ENCODE measurements at regions not wholly inside any gene's neighbourhood (a gene's known extent, or its start where the extent isn't known, plus 50 kb on each side); places are given as distances from the start of the nearest gene placed in this dataset.

DNA sequence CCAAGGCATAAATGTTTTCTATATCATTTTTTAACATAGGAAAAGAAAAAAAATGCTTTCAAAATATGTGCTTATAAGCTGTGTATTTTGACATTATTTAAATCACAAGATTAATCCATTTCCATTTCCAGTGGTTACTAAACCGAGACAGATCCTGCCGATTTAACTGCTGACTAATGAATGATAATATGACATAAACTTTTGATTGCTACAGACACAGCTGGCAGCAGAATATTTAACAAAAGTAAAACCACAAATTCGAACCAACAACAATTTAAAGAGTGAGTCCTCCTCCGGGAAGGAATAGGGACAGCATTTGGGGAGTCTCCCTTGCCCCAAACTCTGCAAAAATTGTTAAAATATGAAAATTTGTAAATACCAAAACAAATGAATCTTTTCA, 401.3 kb upstream of the DAB2 start:
- ChIA-PET POLR2A (no interaction called here), CTCF (no interaction called here)
- 48% methylated on average over 4 of the region's 4 CpGs for WGBS (ENCODE audit: missing lambda C conversion rate)
- no peak for ATAC-seq
- Histone ChIP-seq H3K9me3 (no peaks in the 10 kb centered on the region), H3K4me2 (no peak overlapping the region), H3K4me1 (no peaks in the 10 kb centered on the region), H3K27ac (no peak overlapping the region), H3K4me3 (no peak overlapping the region)
- TF ChIP-seq, protein P1, sequence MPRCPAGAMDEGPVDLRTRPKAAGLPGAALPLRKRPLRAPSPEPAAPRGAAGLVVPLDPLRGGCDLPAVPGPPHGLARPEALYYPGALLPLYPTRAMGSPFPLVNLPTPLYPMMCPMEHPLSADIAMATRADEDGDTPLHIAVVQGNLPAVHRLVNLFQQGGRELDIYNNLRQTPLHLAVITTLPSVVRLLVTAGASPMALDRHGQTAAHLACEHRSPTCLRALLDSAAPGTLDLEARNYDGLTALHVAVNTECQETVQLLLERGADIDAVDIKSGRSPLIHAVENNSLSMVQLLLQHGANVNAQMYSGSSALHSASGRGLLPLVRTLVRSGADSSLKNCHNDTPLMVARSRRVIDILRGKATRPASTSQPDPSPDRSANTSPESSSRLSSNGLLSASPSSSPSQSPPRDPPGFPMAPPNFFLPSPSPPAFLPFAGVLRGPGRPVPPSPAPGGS (IDR thresholded peaks at IDR 0.05) = no peak
- TF ChIP-seq MAZ (IDR thresholded peaks at IDR 0.05; ENCODE audit: borderline replicate concordance, low read depth, low read length) = no peak
- no peak for TF ChIP-seq GATA3 (IDR thresholded peaks at IDR 0.05; ENCODE audit: borderline replicate concordance)
- TF ChIP-seq, protein P2, sequence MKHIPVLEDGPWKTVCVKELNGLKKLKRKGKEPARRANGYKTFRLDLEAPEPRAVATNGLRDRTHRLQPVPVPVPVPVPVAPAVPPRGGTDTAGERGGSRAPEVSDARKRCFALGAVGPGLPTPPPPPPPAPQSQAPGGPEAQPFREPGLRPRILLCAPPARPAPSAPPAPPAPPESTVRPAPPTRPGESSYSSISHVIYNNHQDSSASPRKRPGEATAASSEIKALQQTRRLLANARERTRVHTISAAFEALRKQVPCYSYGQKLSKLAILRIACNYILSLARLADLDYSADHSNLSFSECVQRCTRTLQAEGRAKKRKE (CRISPR knock-in tag; IDR thresholded peaks at IDR 0.05; ENCODE audit: low read depth) = no peak
- TF ChIP-seq, protein P3, sequence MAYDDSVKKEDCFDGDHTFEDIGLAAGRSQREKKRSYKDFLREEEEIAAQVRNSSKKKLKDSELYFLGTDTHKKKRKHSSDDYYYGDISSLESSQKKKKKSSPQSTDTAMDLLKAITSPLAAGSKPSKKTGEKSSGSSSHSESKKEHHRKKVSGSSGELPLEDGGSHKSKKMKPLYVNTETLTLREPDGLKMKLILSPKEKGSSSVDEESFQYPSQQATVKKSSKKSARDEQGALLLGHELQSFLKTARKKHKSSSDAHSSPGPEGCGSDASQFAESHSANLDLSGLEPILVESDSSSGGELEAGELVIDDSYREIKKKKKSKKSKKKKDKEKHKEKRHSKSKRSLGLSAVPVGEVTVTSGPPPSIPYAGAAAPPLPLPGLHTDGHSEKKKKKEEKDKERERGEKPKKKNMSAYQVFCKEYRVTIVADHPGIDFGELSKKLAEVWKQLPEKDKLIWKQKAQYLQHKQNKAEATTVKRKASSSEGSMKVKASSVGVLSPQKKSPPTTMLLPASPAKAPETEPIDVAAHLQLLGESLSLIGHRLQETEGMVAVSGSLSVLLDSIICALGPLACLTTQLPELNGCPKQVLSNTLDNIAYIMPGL (CRISPR knock-in tag; IDR thresholded peaks at IDR 0.05; ENCODE audit: borderline replicate concordance) = no peak
- no peak for TF ChIP-seq CBX2 (IDR thresholded peaks at IDR 0.05; ENCODE audit: borderline replicate concordance, low read depth)
- TF ChIP-seq CBX8 (IDR thresholded peaks at IDR 0.05) = no peak
- TF ChIP-seq ZFP36 (IDR thresholded peaks at IDR 0.05; ENCODE audit: borderline replicate concordance, partially characterized antibody) = no peak
- TF ChIP-seq ZC3H11A (IDR thresholded peaks at IDR 0.05) = no peak
- no peak for TF ChIP-seq HOXB5 (CRISPR knock-in tag; IDR thresholded peaks at IDR 0.05)
- no peak for TF ChIP-seq RCOR1 (IDR thresholded peaks at IDR 0.05; ENCODE audit: low read depth, low read length)
- TF ChIP-seq FOXS1 (CRISPR knock-in tag; IDR thresholded peaks at IDR 0.05) = no peak
- TF ChIP-seq RNF2 (IDR thresholded peaks at IDR 0.05; ENCODE audit: borderline replicate concordance, low read depth) = no peak
- FAIRE-seq = no peak
- DNase-seq (ENCODE audit: low read depth in 1 of 2, low spot score in 1 of 2) = no peak

DNA sequence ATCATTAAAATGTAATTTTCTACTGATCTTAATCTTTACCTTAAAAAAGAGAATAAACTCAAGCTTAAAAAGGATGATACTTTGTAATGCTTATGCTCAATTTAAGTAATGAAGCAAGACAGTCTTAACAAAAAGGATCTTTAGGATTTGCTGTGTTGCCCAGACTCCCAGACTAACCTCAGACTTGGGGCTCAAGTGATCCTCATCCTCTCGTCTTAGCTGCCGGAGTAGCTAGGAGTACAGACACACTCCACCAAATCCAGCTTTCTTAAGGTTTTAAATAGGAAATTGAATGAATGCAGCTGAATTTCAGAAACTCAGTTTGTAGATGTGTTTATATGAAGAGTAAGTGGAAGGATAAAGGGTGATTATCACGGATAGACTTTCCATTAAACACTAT, 400.5 kb upstream of the DAB2 start:
- no peak overlapping the region for H3K4me2 ChIP-seq
- H3K4me1 ChIP-seq = no peaks in the 10 kb centered on the region
- ATAC-seq (no peak), DNase-seq (ENCODE audit: low read depth in 1 of 2, low spot score in 1 of 2) (no peak), FAIRE-seq (no peak)
- H3K4me3 ChIP-seq = no peak overlapping the region
- CTCF ChIA-PET = interaction anchor here (1.0 kb wide), 2 partner anchors 14 to 112 kb away, joined by 3 to 4 read pairs; no protein-coding TSS in a partner anchor
- H3K9me3 ChIP-seq = no peaks in the 10 kb centered on the region
- WGBS (ENCODE audit: missing lambda C conversion rate) = 58% methylated on average over 3 of the region's 3 CpGs
- no peak overlapping the region for H3K27ac ChIP-seq
- POLR2A ChIA-PET = no interaction called here
- TF ChIP-seq HOXB5 (CRISPR knock-in tag; IDR thresholded peaks at IDR 0.05) = no peak

DNA sequence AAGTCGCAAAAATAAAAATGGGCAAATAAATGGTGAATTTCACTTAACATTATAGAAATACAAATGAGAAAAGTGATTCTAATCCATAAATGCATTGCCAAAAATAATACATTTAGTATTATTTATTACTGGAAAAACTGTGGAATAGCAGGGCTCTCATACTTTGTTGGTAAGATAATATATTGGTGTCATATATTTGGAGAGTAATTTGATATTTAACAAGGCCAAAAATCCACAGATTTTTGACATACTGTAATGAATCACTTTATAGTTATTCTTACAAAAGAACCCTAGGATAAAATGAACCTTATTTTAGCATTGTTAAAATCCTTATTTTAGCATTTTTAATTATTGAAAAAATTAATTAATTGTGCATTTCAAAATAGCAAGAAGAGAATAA, 397.2 kb upstream of the DAB2 start:
- POLR2A ChIA-PET = no interaction called here
- Histone ChIP-seq H3K4me2 (no peak overlapping the region), H3K27ac (no peak overlapping the region), H3K4me1 (no peaks in the 10 kb centered on the region), H3K4me3 (no peak overlapping the region), H3K9me3 (no peaks in the 10 kb centered on the region)
- CTCF ChIA-PET = interaction anchor here (1.3 kb wide), 1 partner anchor 17 kb away, joined by 3 read pairs; no protein-coding TSS in a partner anchor
- 86% methylated on average over 1 of the region's 1 CpG for WGBS (ENCODE audit: missing lambda C conversion rate)
- no peak for FAIRE-seq
- no peak for ATAC-seq
- no peak for DNase-seq (ENCODE audit: low read depth in 1 of 2, low spot score in 1 of 2)
- TF ChIP-seq MAZ (IDR thresholded peaks at IDR 0.05; ENCODE audit: borderline replicate concordance, low read depth, low read length) (no peak), ZC3H11A (IDR thresholded peaks at IDR 0.05) (no peak), HEYL (CRISPR knock-in tag; IDR thresholded peaks at IDR 0.05) (no peak), RARB (CRISPR knock-in tag; IDR thresholded peaks at IDR 0.05) (no peak), PHF8 (IDR thresholded peaks at IDR 0.05; ENCODE audit: borderline replicate concordance, low read depth) (no peak), MAFK (IDR thresholded peaks at IDR 0.05; ENCODE audit: partially characterized antibody) (no peak), FOSL2 (IDR thresholded peaks at IDR 0.05) (no peak), FOSL2 (CRISPR knock-in tag; IDR thresholded peaks at IDR 0.05) (no peak), RNF2 (IDR thresholded peaks at IDR 0.05; ENCODE audit: borderline replicate concordance, low read depth) (no peak), EHMT2 (IDR thresholded peaks at IDR 0.05; ENCODE audit: low read depth) (no peak), GATA3 (IDR thresholded peaks at IDR 0.05; ENCODE audit: borderline replicate concordance) (no peak)
- TF ChIP-seq, protein P4, sequence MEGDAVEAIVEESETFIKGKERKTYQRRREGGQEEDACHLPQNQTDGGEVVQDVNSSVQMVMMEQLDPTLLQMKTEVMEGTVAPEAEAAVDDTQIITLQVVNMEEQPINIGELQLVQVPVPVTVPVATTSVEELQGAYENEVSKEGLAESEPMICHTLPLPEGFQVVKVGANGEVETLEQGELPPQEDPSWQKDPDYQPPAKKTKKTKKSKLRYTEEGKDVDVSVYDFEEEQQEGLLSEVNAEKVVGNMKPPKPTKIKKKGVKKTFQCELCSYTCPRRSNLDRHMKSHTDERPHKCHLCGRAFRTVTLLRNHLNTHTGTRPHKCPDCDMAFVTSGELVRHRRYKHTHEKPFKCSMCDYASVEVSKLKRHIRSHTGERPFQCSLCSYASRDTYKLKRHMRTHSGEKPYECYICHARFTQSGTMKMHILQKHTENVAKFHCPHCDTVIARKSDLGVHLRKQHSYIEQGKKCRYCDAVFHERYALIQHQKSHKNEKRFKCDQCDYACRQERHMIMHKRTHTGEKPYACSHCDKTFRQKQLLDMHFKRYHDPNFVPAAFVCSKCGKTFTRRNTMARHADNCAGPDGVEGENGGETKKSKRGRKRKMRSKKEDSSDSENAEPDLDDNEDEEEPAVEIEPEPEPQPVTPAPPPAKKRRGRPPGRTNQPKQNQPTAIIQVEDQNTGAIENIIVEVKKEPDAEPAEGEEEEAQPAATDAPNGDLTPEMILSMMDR (IDR thresholded peaks at IDR 0.05) = no peak
- TF ChIP-seq, protein P5, sequence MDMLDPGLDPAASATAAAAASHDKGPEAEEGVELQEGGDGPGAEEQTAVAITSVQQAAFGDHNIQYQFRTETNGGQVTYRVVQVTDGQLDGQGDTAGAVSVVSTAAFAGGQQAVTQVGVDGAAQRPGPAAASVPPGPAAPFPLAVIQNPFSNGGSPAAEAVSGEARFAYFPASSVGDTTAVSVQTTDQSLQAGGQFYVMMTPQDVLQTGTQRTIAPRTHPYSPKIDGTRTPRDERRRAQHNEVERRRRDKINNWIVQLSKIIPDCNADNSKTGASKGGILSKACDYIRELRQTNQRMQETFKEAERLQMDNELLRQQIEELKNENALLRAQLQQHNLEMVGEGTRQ (IDR thresholded peaks at IDR 0.05) = no peak
- TF ChIP-seq, protein P6, sequence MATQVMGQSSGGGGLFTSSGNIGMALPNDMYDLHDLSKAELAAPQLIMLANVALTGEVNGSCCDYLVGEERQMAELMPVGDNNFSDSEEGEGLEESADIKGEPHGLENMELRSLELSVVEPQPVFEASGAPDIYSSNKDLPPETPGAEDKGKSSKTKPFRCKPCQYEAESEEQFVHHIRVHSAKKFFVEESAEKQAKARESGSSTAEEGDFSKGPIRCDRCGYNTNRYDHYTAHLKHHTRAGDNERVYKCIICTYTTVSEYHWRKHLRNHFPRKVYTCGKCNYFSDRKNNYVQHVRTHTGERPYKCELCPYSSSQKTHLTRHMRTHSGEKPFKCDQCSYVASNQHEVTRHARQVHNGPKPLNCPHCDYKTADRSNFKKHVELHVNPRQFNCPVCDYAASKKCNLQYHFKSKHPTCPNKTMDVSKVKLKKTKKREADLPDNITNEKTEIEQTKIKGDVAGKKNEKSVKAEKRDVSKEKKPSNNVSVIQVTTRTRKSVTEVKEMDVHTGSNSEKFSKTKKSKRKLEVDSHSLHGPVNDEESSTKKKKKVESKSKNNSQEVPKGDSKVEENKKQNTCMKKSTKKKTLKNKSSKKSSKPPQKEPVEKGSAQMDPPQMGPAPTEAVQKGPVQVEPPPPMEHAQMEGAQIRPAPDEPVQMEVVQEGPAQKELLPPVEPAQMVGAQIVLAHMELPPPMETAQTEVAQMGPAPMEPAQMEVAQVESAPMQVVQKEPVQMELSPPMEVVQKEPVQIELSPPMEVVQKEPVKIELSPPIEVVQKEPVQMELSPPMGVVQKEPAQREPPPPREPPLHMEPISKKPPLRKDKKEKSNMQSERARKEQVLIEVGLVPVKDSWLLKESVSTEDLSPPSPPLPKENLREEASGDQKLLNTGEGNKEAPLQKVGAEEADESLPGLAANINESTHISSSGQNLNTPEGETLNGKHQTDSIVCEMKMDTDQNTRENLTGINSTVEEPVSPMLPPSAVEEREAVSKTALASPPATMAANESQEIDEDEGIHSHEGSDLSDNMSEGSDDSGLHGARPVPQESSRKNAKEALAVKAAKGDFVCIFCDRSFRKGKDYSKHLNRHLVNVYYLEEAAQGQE (IDR thresholded peaks at IDR 0.05) = no peak
